Erythroblast (primary cell): ENCODE measurements at regions not wholly inside any gene's neighbourhood (a gene's known extent, or its start where the extent isn't known, plus 50 kb on each side); places are given as distances from the start of the nearest gene placed in this dataset.

Experiments
- GATA1 ChIP-seq: IDR thresholded peaks from 2 replicates; pipeline ENCODE4 v1.6.1; 2011; ENCODE audit warnings: low read depth, mild to moderate bottlenecking, control low read depth, low read length, moderate library complexity
- POLR2A ChIP-seq: IDR thresholded peaks from 2 replicates; pipeline ENCODE4 v1.6.1; 2011; ENCODE audit warnings: mild to moderate bottlenecking, low read length

GRCh38 chr1:5220421-5220820, 566.0 kb downstream of the AJAP1 start:
- TF ChIP-seq POLR2A: no peak
- no peak for TF ChIP-seq GATA1
